ENCODE measurements at regions not wholly inside any gene's neighbourhood (a gene's known extent, or its start where the extent isn't known, plus 50 kb on each side); places are given as distances from the start of the nearest gene placed in this dataset.

- no peaks in the 10 kb centered on the region for H3K9me3 ChIP-seq (ENCODE audit: low read length)
- no peaks in the 10 kb centered on the region for H4K20me1 ChIP-seq (ENCODE audit: insufficient read depth, low read depth, low read length)
- no peaks in the 10 kb centered on the region for H3K4me1 ChIP-seq (ENCODE audit: low read length)
- no peak overlapping the region for H3K27ac ChIP-seq (ENCODE audit: low read length)
- no peak overlapping the region for H3K4me2 ChIP-seq (ENCODE audit: low read depth, low read length, poor library complexity, severe bottlenecking)
- H3K27me3 ChIP-seq (ENCODE audit: low read length) = no peaks in the 10 kb centered on the region
- no peak overlapping the region for H2AFZ ChIP-seq (ENCODE audit: low read length)
- no peaks in the 10 kb centered on the region for H3K36me3 ChIP-seq (ENCODE audit: insufficient read depth, low read length)
- no peaks in the 10 kb centered on the region for H3K79me2 ChIP-seq (ENCODE audit: low read length)
- H3K9me2 ChIP-seq (replicated peaks; ENCODE audit: insufficient read depth, low read length) = no peaks in the 10 kb centered on the region
- no peak overlapping the region for H3K9ac ChIP-seq (ENCODE audit: low read length)
- DNase-seq = no peak
- H3K4me3 ChIP-seq (ENCODE audit: low read length) = no peak overlapping the region
These were observed 89.2 kb upstream of the RORA start for GRCh38 chr15:61318301-61318700.

GRCh38 chr15:61315471-61315870, 86.4 kb upstream of the RORA start:
- Histone ChIP-seq H3K36me3 (ENCODE audit: insufficient read depth, low read length) (no peaks in the 10 kb centered on the region), H3K27ac (ENCODE audit: low read length) (no peak overlapping the region), H3K79me2 (ENCODE audit: low read length) (no peaks in the 10 kb centered on the region), H4K20me1 (ENCODE audit: insufficient read depth, low read depth, low read length) (no peaks in the 10 kb centered on the region), H3K4me2 (ENCODE audit: low read depth, low read length, poor library complexity, severe bottlenecking) (no peak overlapping the region), H3K9me2 (replicated peaks; ENCODE audit: insufficient read depth, low read length) (no peaks in the 10 kb centered on the region), H3K9ac (ENCODE audit: low read length) (no peak overlapping the region), H3K4me3 (ENCODE audit: low read length) (no peak overlapping the region), H3K27me3 (ENCODE audit: low read length) (no peaks in the 10 kb centered on the region), H3K9me3 (ENCODE audit: low read length) (no peaks in the 10 kb centered on the region), H2AFZ (ENCODE audit: low read length) (no peak overlapping the region), H3K4me1 (ENCODE audit: low read length) (no peaks in the 10 kb centered on the region)
- DNase-seq = no peak

- H2AFZ ChIP-seq (ENCODE audit: low read length) = no peak overlapping the region
- H3K4me1 ChIP-seq (ENCODE audit: low read length) = no peaks in the 10 kb centered on the region
- H3K79me2 ChIP-seq (ENCODE audit: low read length) = no peaks in the 10 kb centered on the region
- H3K27me3 ChIP-seq (ENCODE audit: low read length) = no peaks in the 10 kb centered on the region
- no peaks in the 10 kb centered on the region for H3K36me3 ChIP-seq (ENCODE audit: insufficient read depth, low read length)
- H4K20me1 ChIP-seq (ENCODE audit: insufficient read depth, low read depth, low read length) = no peaks in the 10 kb centered on the region
- no peak overlapping the region for H3K9ac ChIP-seq (ENCODE audit: low read length)
- DNase-seq = no peak
- H3K9me2 ChIP-seq (replicated peaks; ENCODE audit: insufficient read depth, low read length) = no peaks in the 10 kb centered on the region
- no peak overlapping the region for H3K27ac ChIP-seq (ENCODE audit: low read length)
- no peak overlapping the region for H3K4me2 ChIP-seq (ENCODE audit: low read depth, low read length, poor library complexity, severe bottlenecking)
- H3K9me3 ChIP-seq (ENCODE audit: low read length) = no peaks in the 10 kb centered on the region
- no peak overlapping the region for H3K4me3 ChIP-seq (ENCODE audit: low read length)
These were observed 85.3 kb upstream of the RORA start for GRCh38 chr15:61314427-61314826.

- no peak overlapping the region for H2AFZ ChIP-seq (ENCODE audit: low read length)
- no peaks in the 10 kb centered on the region for H4K20me1 ChIP-seq (ENCODE audit: insufficient read depth, low read depth, low read length)
- no peaks in the 10 kb centered on the region for H3K79me2 ChIP-seq (ENCODE audit: low read length)
- H3K4me1 ChIP-seq (ENCODE audit: low read length) = no peaks in the 10 kb centered on the region
- H3K27me3 ChIP-seq (ENCODE audit: low read length) = no peaks in the 10 kb centered on the region
- H3K4me2 ChIP-seq (ENCODE audit: low read depth, low read length, poor library complexity, severe bottlenecking) = no peak overlapping the region
- H3K36me3 ChIP-seq (ENCODE audit: insufficient read depth, low read length) = no peaks in the 10 kb centered on the region
- H3K9me2 ChIP-seq (replicated peaks; ENCODE audit: insufficient read depth, low read length) = no peaks in the 10 kb centered on the region
- H3K4me3 ChIP-seq (ENCODE audit: low read length) = no peak overlapping the region
- DNase-seq = no peak
- no peaks in the 10 kb centered on the region for H3K9me3 ChIP-seq (ENCODE audit: low read length)
- no peak overlapping the region for H3K27ac ChIP-seq (ENCODE audit: low read length)
- no peak overlapping the region for H3K9ac ChIP-seq (ENCODE audit: low read length)
These were observed 80.5 kb upstream of the RORA start for GRCh38 chr15:61309617-61310016.

- H3K4me2 ChIP-seq (ENCODE audit: low read depth, low read length, poor library complexity, severe bottlenecking) = no peak overlapping the region
- no peak overlapping the region for H2AFZ ChIP-seq (ENCODE audit: low read length)
- no peaks in the 10 kb centered on the region for H3K4me1 ChIP-seq (ENCODE audit: low read length)
- no peak overlapping the region for H3K9ac ChIP-seq (ENCODE audit: low read length)
- no peaks in the 10 kb centered on the region for H3K9me2 ChIP-seq (replicated peaks; ENCODE audit: insufficient read depth, low read length)
- H3K27me3 ChIP-seq (ENCODE audit: low read length) = no peaks in the 10 kb centered on the region
- H3K79me2 ChIP-seq (ENCODE audit: low read length) = no peaks in the 10 kb centered on the region
- no peak overlapping the region for H3K4me3 ChIP-seq (ENCODE audit: low read length)
- no peaks in the 10 kb centered on the region for H3K36me3 ChIP-seq (ENCODE audit: insufficient read depth, low read length)
- H4K20me1 ChIP-seq (ENCODE audit: insufficient read depth, low read depth, low read length) = no peaks in the 10 kb centered on the region
- no peak overlapping the region for H3K27ac ChIP-seq (ENCODE audit: low read length)
- H3K9me3 ChIP-seq (ENCODE audit: low read length) = no peaks in the 10 kb centered on the region
- no peak for DNase-seq
These were observed 80.0 kb upstream of the RORA start for GRCh38 chr15:61309031-61309511.

GRCh38 chr15:61308437-61308836, 79.3 kb upstream of the RORA start:
- no peak for DNase-seq
- Histone ChIP-seq H3K4me1 (ENCODE audit: low read length) (no peaks in the 10 kb centered on the region), H3K27ac (ENCODE audit: low read length) (no peak overlapping the region), H3K4me2 (ENCODE audit: low read depth, low read length, poor library complexity, severe bottlenecking) (no peak overlapping the region), H3K9ac (ENCODE audit: low read length) (no peak overlapping the region), H3K27me3 (ENCODE audit: low read length) (no peaks in the 10 kb centered on the region), H3K9me2 (replicated peaks; ENCODE audit: insufficient read depth, low read length) (no peaks in the 10 kb centered on the region), H3K4me3 (ENCODE audit: low read length) (no peak overlapping the region), H4K20me1 (ENCODE audit: insufficient read depth, low read depth, low read length) (no peaks in the 10 kb centered on the region), H2AFZ (ENCODE audit: low read length) (no peak overlapping the region), H3K9me3 (ENCODE audit: low read length) (no peaks in the 10 kb centered on the region), H3K36me3 (ENCODE audit: insufficient read depth, low read length) (no peaks in the 10 kb centered on the region), H3K79me2 (ENCODE audit: low read length) (no peaks in the 10 kb centered on the region)

GRCh38 chr15:61307474-61307873, 78.4 kb upstream of the RORA start:
- no peak overlapping the region for H3K4me2 ChIP-seq (ENCODE audit: low read depth, low read length, poor library complexity, severe bottlenecking)
- no peaks in the 10 kb centered on the region for H3K36me3 ChIP-seq (ENCODE audit: insufficient read depth, low read length)
- H3K9me3 ChIP-seq (ENCODE audit: low read length) = no peaks in the 10 kb centered on the region
- H4K20me1 ChIP-seq (ENCODE audit: insufficient read depth, low read depth, low read length) = no peaks in the 10 kb centered on the region
- H3K79me2 ChIP-seq (ENCODE audit: low read length) = no peaks in the 10 kb centered on the region
- no peaks in the 10 kb centered on the region for H3K4me1 ChIP-seq (ENCODE audit: low read length)
- H3K9ac ChIP-seq (ENCODE audit: low read length) = no peak overlapping the region
- H3K9me2 ChIP-seq (replicated peaks; ENCODE audit: insufficient read depth, low read length) = no peaks in the 10 kb centered on the region
- DNase-seq = no peak
- no peak overlapping the region for H3K27ac ChIP-seq (ENCODE audit: low read length)
- no peak overlapping the region for H2AFZ ChIP-seq (ENCODE audit: low read length)
- no peak overlapping the region for H3K4me3 ChIP-seq (ENCODE audit: low read length)
- H3K27me3 ChIP-seq (ENCODE audit: low read length) = no peaks in the 10 kb centered on the region

GRCh38 chr15:61301701-61302100, 72.6 kb upstream of the RORA start:
- Histone ChIP-seq H3K27me3 (ENCODE audit: low read length) (no peaks in the 10 kb centered on the region), H3K4me2 (ENCODE audit: low read depth, low read length, poor library complexity, severe bottlenecking) (no peak overlapping the region), H3K36me3 (ENCODE audit: insufficient read depth, low read length) (no peaks in the 10 kb centered on the region), H3K9me3 (ENCODE audit: low read length) (no peaks in the 10 kb centered on the region), H3K9me2 (replicated peaks; ENCODE audit: insufficient read depth, low read length) (no peaks in the 10 kb centered on the region), H2AFZ (ENCODE audit: low read length) (no peak overlapping the region), H3K4me1 (ENCODE audit: low read length) (no peaks in the 10 kb centered on the region), H3K9ac (ENCODE audit: low read length) (no peak overlapping the region), H3K79me2 (ENCODE audit: low read length) (no peaks in the 10 kb centered on the region), H3K27ac (ENCODE audit: low read length) (no peak overlapping the region), H3K4me3 (ENCODE audit: low read length) (no peak overlapping the region), H4K20me1 (ENCODE audit: insufficient read depth, low read depth, low read length) (no peaks in the 10 kb centered on the region)
- DNase-seq = no peak

Measured in Karpas-422 (cell line).